ENCODE measurements at regions not wholly inside any gene's neighbourhood (a gene's known extent, or its start where the extent isn't known, plus 50 kb on each side); places are given as distances from the start of the nearest gene placed in this dataset.

- H3K4me3 ChIP-seq (ENCODE audit: low read depth in 1 of 2, low read length in 2 of 2), result no peak overlapping the region
- no peaks in the 10 kb centered on the region for H3K36me3 ChIP-seq (ENCODE audit: control insufficient read depth in 2 of 2, insufficient read depth in 2 of 2, low read length in 1 of 2)
- no peaks in the 10 kb centered on the region for H3K9me3 ChIP-seq (ENCODE audit: control insufficient read depth in 2 of 2, insufficient read depth in 1 of 2, low read depth in 1 of 2, low read length in 1 of 2)
- WGBS, 2 donors, result 87 to 92% methylated on average over 9 of the region's 9 CpGs
- no peaks in the 10 kb centered on the region for H3K27me3 ChIP-seq (ENCODE audit: control insufficient read depth in 1 of 2, insufficient read depth in 2 of 2, low read length in 2 of 2)
- no peak overlapping the region for H3K27ac ChIP-seq (ENCODE audit: low read depth in 2 of 2, low read length in 1 of 2)
- peaks cover 0 to 2% of the 10 kb centered on the region in 2 donors for H3K4me1 ChIP-seq (ENCODE audit: control insufficient read depth in 2 of 2, insufficient read depth in 2 of 2, low read length in 1 of 2)
These were observed 134.4 kb upstream of the APCDD1 start for GRCh38 chr18:10319914-10320600.

GRCh38 chr18:10320791-10321190 is 133.6 kb upstream of the APCDD1 start:
- H3K36me3 ChIP-seq (ENCODE audit: control insufficient read depth in 2 of 2, insufficient read depth in 2 of 2, low read length in 1 of 2), result no peaks in the 10 kb centered on the region
- no peak overlapping the region for H3K4me3 ChIP-seq (ENCODE audit: low read depth in 1 of 2, low read length in 2 of 2)
- WGBS, 2 donors, result 85% methylated on average over 7 of the region's 7 CpGs
- no peak overlapping the region for H3K27ac ChIP-seq (ENCODE audit: low read depth in 2 of 2, low read length in 1 of 2)
- H3K9me3 ChIP-seq (ENCODE audit: control insufficient read depth in 2 of 2, insufficient read depth in 1 of 2, low read depth in 1 of 2, low read length in 1 of 2), result no peaks in the 10 kb centered on the region
- no peaks in the 10 kb centered on the region for H3K27me3 ChIP-seq (ENCODE audit: control insufficient read depth in 1 of 2, insufficient read depth in 2 of 2, low read length in 2 of 2)
- peaks cover 0 to 2% of the 10 kb centered on the region in 2 donors for H3K4me1 ChIP-seq (ENCODE audit: control insufficient read depth in 2 of 2, insufficient read depth in 2 of 2, low read length in 1 of 2)

- no peaks in the 10 kb centered on the region for H3K36me3 ChIP-seq (ENCODE audit: control insufficient read depth in 2 of 2, insufficient read depth in 2 of 2, low read length in 1 of 2)
- H3K4me1 ChIP-seq (ENCODE audit: control insufficient read depth in 2 of 2, insufficient read depth in 2 of 2, low read length in 1 of 2), result peaks cover 0 to 2% of the 10 kb centered on the region in 2 donors
- H3K9me3 ChIP-seq (ENCODE audit: control insufficient read depth in 2 of 2, insufficient read depth in 1 of 2, low read depth in 1 of 2, low read length in 1 of 2), result no peaks in the 10 kb centered on the region
- H3K4me3 ChIP-seq (ENCODE audit: low read depth in 1 of 2, low read length in 2 of 2), result no peak overlapping the region
- 93 to 100% methylated on average over 2 of the region's 2 CpGs for WGBS, 2 donors
- H3K27ac ChIP-seq (ENCODE audit: low read depth in 2 of 2, low read length in 1 of 2), result no peak overlapping the region
- H3K27me3 ChIP-seq (ENCODE audit: control insufficient read depth in 1 of 2, insufficient read depth in 2 of 2, low read length in 2 of 2), result no peaks in the 10 kb centered on the region
These were observed 132.9 kb upstream of the APCDD1 start for GRCh38 chr18:10321576-10321975.

GRCh38 chr18:10322004-10322403 is 132.4 kb upstream of the APCDD1 start:
- Histone ChIP-seq H3K27me3 (ENCODE audit: control insufficient read depth in 1 of 2, insufficient read depth in 2 of 2, low read length in 2 of 2) (no peaks in the 10 kb centered on the region), H3K4me3 (ENCODE audit: low read depth in 1 of 2, low read length in 2 of 2) (no peak overlapping the region), H3K27ac (ENCODE audit: low read depth in 2 of 2, low read length in 1 of 2) (no peak overlapping the region), H3K36me3 (ENCODE audit: control insufficient read depth in 2 of 2, insufficient read depth in 2 of 2, low read length in 1 of 2) (no peaks in the 10 kb centered on the region), H3K9me3 (ENCODE audit: control insufficient read depth in 2 of 2, insufficient read depth in 1 of 2, low read depth in 1 of 2, low read length in 1 of 2) (no peaks in the 10 kb centered on the region), H3K4me1 (ENCODE audit: control insufficient read depth in 2 of 2, insufficient read depth in 2 of 2, low read length in 1 of 2) (peaks cover 0 to 2% of the 10 kb centered on the region in 2 donors)
- 79 to 90% methylated on average over 7 of the region's 7 CpGs for WGBS, 2 donors

GRCh38 chr18:10322435-10322834 is 132.0 kb upstream of the APCDD1 start:
- H3K4me3 ChIP-seq (ENCODE audit: low read depth in 1 of 2, low read length in 2 of 2), result no peak overlapping the region
- no peaks in the 10 kb centered on the region for H3K9me3 ChIP-seq (ENCODE audit: control insufficient read depth in 2 of 2, insufficient read depth in 1 of 2, low read depth in 1 of 2, low read length in 1 of 2)
- H3K4me1 ChIP-seq (ENCODE audit: control insufficient read depth in 2 of 2, insufficient read depth in 2 of 2, low read length in 1 of 2), result peaks cover 0 to 2% of the 10 kb centered on the region in 2 donors
- H3K27me3 ChIP-seq (ENCODE audit: control insufficient read depth in 1 of 2, insufficient read depth in 2 of 2, low read length in 2 of 2), result no peaks in the 10 kb centered on the region
- H3K36me3 ChIP-seq (ENCODE audit: control insufficient read depth in 2 of 2, insufficient read depth in 2 of 2, low read length in 1 of 2), result no peaks in the 10 kb centered on the region
- H3K27ac ChIP-seq (ENCODE audit: low read depth in 2 of 2, low read length in 1 of 2), result no peak overlapping the region
- WGBS, 2 donors, result 84% methylated on average over 2 of the region's 2 CpGs

- Histone ChIP-seq H3K27me3 (ENCODE audit: control insufficient read depth in 1 of 2, insufficient read depth in 2 of 2, low read length in 2 of 2) (no peaks in the 10 kb centered on the region), H3K4me3 (ENCODE audit: low read depth in 1 of 2, low read length in 2 of 2) (no peak overlapping the region), H3K27ac (ENCODE audit: low read depth in 2 of 2, low read length in 1 of 2) (no peak overlapping the region), H3K36me3 (ENCODE audit: control insufficient read depth in 2 of 2, insufficient read depth in 2 of 2, low read length in 1 of 2) (no peaks in the 10 kb centered on the region), H3K9me3 (ENCODE audit: control insufficient read depth in 2 of 2, insufficient read depth in 1 of 2, low read depth in 1 of 2, low read length in 1 of 2) (no peaks in the 10 kb centered on the region), H3K4me1 (ENCODE audit: control insufficient read depth in 2 of 2, insufficient read depth in 2 of 2, low read length in 1 of 2) (no peaks in the 10 kb centered on the region)
- WGBS, 2 donors, result 83 to 90% methylated on average over 3 of the region's 3 CpGs
These were observed 125.3 kb upstream of the APCDD1 start for GRCh38 chr18:10329101-10329500.

- no peaks in the 10 kb centered on the region for H3K4me1 ChIP-seq (ENCODE audit: control insufficient read depth in 2 of 2, insufficient read depth in 2 of 2, low read length in 1 of 2)
- no peaks in the 10 kb centered on the region for H3K27me3 ChIP-seq (ENCODE audit: control insufficient read depth in 1 of 2, insufficient read depth in 2 of 2, low read length in 2 of 2)
- H3K4me3 ChIP-seq (ENCODE audit: low read depth in 1 of 2, low read length in 2 of 2), result no peak overlapping the region
- H3K27ac ChIP-seq (ENCODE audit: low read depth in 2 of 2, low read length in 1 of 2), result no peak overlapping the region
- whole genome bisulfite sequencing, 2 donors, result 63 to 68% methylated on average over 5 of the region's 5 CpGs
- no peaks in the 10 kb centered on the region for H3K36me3 ChIP-seq (ENCODE audit: control insufficient read depth in 2 of 2, insufficient read depth in 2 of 2, low read length in 1 of 2)
- H3K9me3 ChIP-seq (ENCODE audit: control insufficient read depth in 2 of 2, insufficient read depth in 1 of 2, low read depth in 1 of 2, low read length in 1 of 2), result no peaks in the 10 kb centered on the region
These were observed 124.0 kb upstream of the APCDD1 start for GRCh38 chr18:10330428-10330827.

GRCh38 chr18:10332452-10332851 is 122.0 kb upstream of the APCDD1 start:
- Histone ChIP-seq H3K9me3 (ENCODE audit: control insufficient read depth in 2 of 2, insufficient read depth in 1 of 2, low read depth in 1 of 2, low read length in 1 of 2) (no peaks in the 10 kb centered on the region), H3K27ac (ENCODE audit: low read depth in 2 of 2, low read length in 1 of 2) (no peak overlapping the region), H3K36me3 (ENCODE audit: control insufficient read depth in 2 of 2, insufficient read depth in 2 of 2, low read length in 1 of 2) (no peaks in the 10 kb centered on the region), H3K4me3 (ENCODE audit: low read depth in 1 of 2, low read length in 2 of 2) (no peak overlapping the region), H3K27me3 (ENCODE audit: control insufficient read depth in 1 of 2, insufficient read depth in 2 of 2, low read length in 2 of 2) (no peaks in the 10 kb centered on the region), H3K4me1 (ENCODE audit: control insufficient read depth in 2 of 2, insufficient read depth in 2 of 2, low read length in 1 of 2) (peaks cover 0 to 3% of the 10 kb centered on the region in 2 donors)
- 81 to 87% methylated on average over 9 of the region's 9 CpGs for WGBS, 2 donors

- Histone ChIP-seq H3K27ac (ENCODE audit: low read depth in 2 of 2, low read length in 1 of 2) (no peak overlapping the region), H3K4me1 (ENCODE audit: control insufficient read depth in 2 of 2, insufficient read depth in 2 of 2, low read length in 1 of 2) (peaks cover 0 to 3% of the 10 kb centered on the region in 2 donors), H3K27me3 (ENCODE audit: control insufficient read depth in 1 of 2, insufficient read depth in 2 of 2, low read length in 2 of 2) (no peaks in the 10 kb centered on the region), H3K9me3 (ENCODE audit: control insufficient read depth in 2 of 2, insufficient read depth in 1 of 2, low read depth in 1 of 2, low read length in 1 of 2) (no peaks in the 10 kb centered on the region), H3K36me3 (ENCODE audit: control insufficient read depth in 2 of 2, insufficient read depth in 2 of 2, low read length in 1 of 2) (no peaks in the 10 kb centered on the region), H3K4me3 (ENCODE audit: low read depth in 1 of 2, low read length in 2 of 2) (no peak overlapping the region)
- WGBS, 2 donors, result 63 to 67% methylated on average over 14 of the region's 14 CpGs
These were observed 117.6 kb upstream of the APCDD1 start for GRCh38 chr18:10336749-10337350.

GRCh38 chr18:10340821-10341220 is 113.6 kb upstream of the APCDD1 start:
- Histone ChIP-seq H3K27ac (ENCODE audit: low read depth in 2 of 2, low read length in 1 of 2) (no peak overlapping the region), H3K36me3 (ENCODE audit: control insufficient read depth in 2 of 2, insufficient read depth in 2 of 2, low read length in 1 of 2) (no peaks in the 10 kb centered on the region), H3K4me1 (ENCODE audit: control insufficient read depth in 2 of 2, insufficient read depth in 2 of 2, low read length in 1 of 2) (peaks cover 0 to 3% of the 10 kb centered on the region in 2 donors), H3K27me3 (ENCODE audit: control insufficient read depth in 1 of 2, insufficient read depth in 2 of 2, low read length in 2 of 2) (no peaks in the 10 kb centered on the region), H3K9me3 (ENCODE audit: control insufficient read depth in 2 of 2, insufficient read depth in 1 of 2, low read depth in 1 of 2, low read length in 1 of 2) (no peaks in the 10 kb centered on the region), H3K4me3 (ENCODE audit: low read depth in 1 of 2, low read length in 2 of 2) (no peak overlapping the region)
- 74 to 89% methylated on average over 5 of the region's 5 CpGs for WGBS, 2 donors
